Endodermal cell (in vitro differentiated cells): ENCODE measurements at regions not wholly inside any gene's neighbourhood (a gene's known extent, or its start where the extent isn't known, plus 50 kb on each side); places are given as distances from the start of the nearest gene placed in this dataset.

Experiments
- DNase-seq: peaks from one replicate; pipeline ENCODE4 v3.0.0-alpha.2; 2017
- H3K27ac ChIP-seq: 2 replicates; pipeline ENCODE4 v1.5.1; 2013; ENCODE audit warnings: mild to moderate bottlenecking, low read depth, low read length, moderate library complexity
- H3K27me3 ChIP-seq: 2 replicates; pipeline ENCODE4 v1.6.1; 2013; ENCODE audit warnings: mild to moderate bottlenecking, low read length, moderate library complexity; ENCODE audit not compliant: insufficient read depth, control insufficient read depth, poor library complexity, severe bottlenecking
- H3K36me3 ChIP-seq: 2 replicates; pipeline ENCODE4 v1.7.0; 2013; ENCODE audit warnings: mild to moderate bottlenecking, low read length, moderate library complexity; ENCODE audit not compliant: control insufficient read depth, insufficient read depth
- H3K4me1 ChIP-seq: one replicate; pipeline ENCODE4 v1.7.0; 2013; ENCODE audit warnings: low read length; ENCODE audit not compliant: control insufficient read depth, insufficient read depth
- H3K4me3 ChIP-seq: 2 replicates; pipeline ENCODE4 v1.5.1; 2013; ENCODE audit warnings: mild to moderate bottlenecking, low read length, moderate library complexity
- H3K9ac ChIP-seq: 2 replicates; pipeline ENCODE4 v1.6.1; 2013; ENCODE audit warnings: mild to moderate bottlenecking, low read length, moderate library complexity; ENCODE audit not compliant: poor library complexity, severe bottlenecking; ENCODE audit errors: extremely low read depth
- H3K9me3 ChIP-seq: 2 replicates; pipeline ENCODE4 v1.6.1; 2013; ENCODE audit warnings: mild to moderate bottlenecking, low read length, moderate library complexity; ENCODE audit not compliant: control insufficient read depth
- H3K27ac Mint-ChIP-seq: 2 replicates; pipeline ENCODE4 v1.8.0; 2020; ENCODE audit warnings: mixed read lengths
- H3K27me3 Mint-ChIP-seq: 2 replicates; pipeline ENCODE4 v1.8.0; 2021; ENCODE audit warnings: mild to moderate bottlenecking, mixed read lengths; ENCODE audit not compliant: insufficient read depth
- H3K36me3 Mint-ChIP-seq: 2 replicates; pipeline ENCODE4 v1.8.0; 2020; ENCODE audit warnings: low read depth, mixed read lengths
- H3K4me1 Mint-ChIP-seq: 2 replicates; pipeline ENCODE4 v1.8.0; 2020; ENCODE audit warnings: mixed read lengths
- H3K4me3 Mint-ChIP-seq: 2 replicates; pipeline ENCODE4 v1.8.0; 2020; ENCODE audit warnings: mild to moderate bottlenecking, moderate library complexity, mixed read lengths
- H3K9me3 Mint-ChIP-seq: 2 replicates; pipeline ENCODE4 v1.8.0; 2020; ENCODE audit warnings: mild to moderate bottlenecking, mixed read lengths
- WGBS, 2 experiments: methylation state at CpG; one replicate each; pipeline versions ENCODE4 v1.1.5 to v1.1.7; 2013; ENCODE audit warnings: missing lambda C conversion rate in 2 of 2, mixed read lengths in 1 of 2; ENCODE audit not compliant: insufficient coverage in 1 of 2, insufficient read length in 1 of 2; 5-methylcytosine and 5-hydroxymethylcytosine counted together
- TF ChIP-seq, protein P1 (sequence below): fragments of 200-600 bp; sonication (generic); conservative IDR thresholded peaks from 2 replicates; pipeline ENCODE4 v1.5.0; 2021; ENCODE audit warnings: antibody characterized with exemption, mild to moderate bottlenecking

DNA sequence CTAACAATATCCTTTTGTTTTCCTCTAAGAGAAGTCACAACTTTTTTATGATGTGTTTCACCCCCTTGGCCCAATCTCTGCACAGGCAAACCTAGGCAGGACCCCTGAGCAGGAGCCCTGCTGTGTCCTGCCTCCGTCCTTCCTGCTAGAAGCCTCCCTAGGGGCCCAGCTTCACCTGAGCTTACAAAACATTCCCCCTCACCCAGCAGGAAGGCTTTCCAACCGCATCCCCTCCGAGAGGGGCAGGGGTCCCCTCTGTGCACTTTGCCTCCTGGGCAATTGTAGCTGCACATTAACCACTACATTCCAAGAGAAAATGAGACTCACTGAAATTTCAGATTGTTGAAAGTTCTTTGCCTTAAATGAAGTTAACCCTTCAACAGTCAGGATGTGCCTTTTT, 176.2 kb downstream of the IRX2 start:
- Histone ChIP-seq H3K4me3 (no peak overlapping the region), H3K36me3 (no peaks in the 10 kb centered on the region), H3K9me3 (no peaks in the 10 kb centered on the region), H3K27ac (no peak overlapping the region), H3K4me1 (peaks cover 8% of the 10 kb centered on the region), H3K27me3 (no peaks in the 10 kb centered on the region), H3K9ac (no peak overlapping the region)
- peaks cover 27% of the 10 kb centered on the region for H3K4me1 Mint-ChIP-seq
- no peaks in the 10 kb centered on the region for H3K36me3 Mint-ChIP-seq
- TF ChIP-seq, protein P1, sequence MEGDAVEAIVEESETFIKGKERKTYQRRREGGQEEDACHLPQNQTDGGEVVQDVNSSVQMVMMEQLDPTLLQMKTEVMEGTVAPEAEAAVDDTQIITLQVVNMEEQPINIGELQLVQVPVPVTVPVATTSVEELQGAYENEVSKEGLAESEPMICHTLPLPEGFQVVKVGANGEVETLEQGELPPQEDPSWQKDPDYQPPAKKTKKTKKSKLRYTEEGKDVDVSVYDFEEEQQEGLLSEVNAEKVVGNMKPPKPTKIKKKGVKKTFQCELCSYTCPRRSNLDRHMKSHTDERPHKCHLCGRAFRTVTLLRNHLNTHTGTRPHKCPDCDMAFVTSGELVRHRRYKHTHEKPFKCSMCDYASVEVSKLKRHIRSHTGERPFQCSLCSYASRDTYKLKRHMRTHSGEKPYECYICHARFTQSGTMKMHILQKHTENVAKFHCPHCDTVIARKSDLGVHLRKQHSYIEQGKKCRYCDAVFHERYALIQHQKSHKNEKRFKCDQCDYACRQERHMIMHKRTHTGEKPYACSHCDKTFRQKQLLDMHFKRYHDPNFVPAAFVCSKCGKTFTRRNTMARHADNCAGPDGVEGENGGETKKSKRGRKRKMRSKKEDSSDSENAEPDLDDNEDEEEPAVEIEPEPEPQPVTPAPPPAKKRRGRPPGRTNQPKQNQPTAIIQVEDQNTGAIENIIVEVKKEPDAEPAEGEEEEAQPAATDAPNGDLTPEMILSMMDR = no peak
- no peaks in the 10 kb centered on the region for H3K9me3 Mint-ChIP-seq
- H3K27me3 Mint-ChIP-seq = peaks cover 15% of the 10 kb centered on the region
- H3K27ac Mint-ChIP-seq = peak overlapping the region; percentile 79
- H3K4me3 Mint-ChIP-seq = no peak overlapping the region
- DNase-seq = peak; percentile 64
- 39 to 57% methylated on average over 3 of the region's 3 CpGs for WGBS, 2 experiments

DNA sequence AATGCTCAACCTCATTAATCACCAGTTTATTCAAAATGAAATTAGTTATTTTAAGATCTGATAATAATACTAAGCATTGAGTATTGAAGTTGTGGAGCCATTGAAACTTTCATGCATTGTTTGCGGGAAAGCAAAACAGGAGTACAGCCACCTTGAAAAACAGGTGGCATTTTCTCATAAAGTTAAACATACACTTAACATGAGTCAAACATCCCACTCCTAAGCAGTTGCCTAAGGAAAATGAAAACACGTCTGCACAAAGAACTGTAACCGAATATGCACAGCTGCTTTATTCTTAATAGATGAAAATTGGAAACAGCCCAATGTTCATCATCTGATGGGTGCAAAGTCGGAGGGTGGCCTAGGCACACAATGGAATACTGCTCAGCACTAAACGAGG, 177.3 kb downstream of the IRX2 start:
- Mint-ChIP-seq H3K4me1 (peaks cover 35% of the 10 kb centered on the region), H3K9me3 (no peaks in the 10 kb centered on the region), H3K27ac (no peak overlapping the region), H3K27me3 (peaks cover 21% of the 10 kb centered on the region), H3K4me3 (no peak overlapping the region), H3K36me3 (no peaks in the 10 kb centered on the region)
- 95 to 96% methylated on average over 4 to 5 of the region's 5 CpGs for WGBS, 2 experiments
- H3K36me3 ChIP-seq = no peaks in the 10 kb centered on the region
- DNase-seq = no peak
- H3K4me1 ChIP-seq = peaks cover 9% of the 10 kb centered on the region
- H3K27ac ChIP-seq = no peak overlapping the region
- no peaks in the 10 kb centered on the region for H3K27me3 ChIP-seq
- H3K9ac ChIP-seq = no peak overlapping the region
- no peaks in the 10 kb centered on the region for H3K9me3 ChIP-seq
- no peak overlapping the region for H3K4me3 ChIP-seq
- TF ChIP-seq, protein P1 = no peak

DNA sequence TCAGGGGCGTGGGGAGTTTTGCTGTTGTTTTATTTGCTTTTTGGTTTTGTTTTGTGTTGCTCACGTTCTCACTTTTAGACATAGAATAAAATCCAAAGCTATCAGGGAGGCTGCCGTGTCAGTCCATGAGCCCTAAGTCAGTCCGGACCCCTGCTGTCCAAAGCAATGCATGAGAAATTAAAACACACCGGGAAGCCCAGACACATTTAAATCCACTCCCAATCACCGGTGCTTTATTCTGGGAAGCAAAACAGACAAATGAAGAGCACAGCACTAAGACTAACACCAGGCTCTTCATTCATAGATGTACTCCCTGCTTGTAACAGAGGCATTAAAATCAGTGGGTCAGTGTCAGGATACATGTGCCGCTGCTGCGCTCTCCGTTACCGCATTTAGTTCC, 180.9 kb downstream of the IRX2 start:
- Mint-ChIP-seq H3K9me3 (no peaks in the 10 kb centered on the region), H3K4me3 (no peak overlapping the region), H3K27ac (no peak overlapping the region), H3K27me3 (peaks cover 18% of the 10 kb centered on the region), H3K4me1 (peaks cover 29% of the 10 kb centered on the region), H3K36me3 (no peaks in the 10 kb centered on the region)
- 61 to 63% methylated on average over 7 to 10 of the region's 10 CpGs for WGBS, 2 experiments
- no peak for DNase-seq
- H3K4me1 ChIP-seq = peaks cover 6% of the 10 kb centered on the region
- no peak overlapping the region for H3K9ac ChIP-seq
- H3K9me3 ChIP-seq = no peaks in the 10 kb centered on the region
- H3K4me3 ChIP-seq = no peak overlapping the region
- H3K36me3 ChIP-seq = no peaks in the 10 kb centered on the region
- H3K27me3 ChIP-seq = no peaks in the 10 kb centered on the region
- TF ChIP-seq, protein P1 = no peak
- H3K27ac ChIP-seq = no peak overlapping the region
